ENCODE measurements at regions not wholly inside any gene's neighbourhood (a gene's known extent, or its start where the extent isn't known, plus 50 kb on each side); places are given as distances from the start of the nearest gene placed in this dataset.

DNA sequence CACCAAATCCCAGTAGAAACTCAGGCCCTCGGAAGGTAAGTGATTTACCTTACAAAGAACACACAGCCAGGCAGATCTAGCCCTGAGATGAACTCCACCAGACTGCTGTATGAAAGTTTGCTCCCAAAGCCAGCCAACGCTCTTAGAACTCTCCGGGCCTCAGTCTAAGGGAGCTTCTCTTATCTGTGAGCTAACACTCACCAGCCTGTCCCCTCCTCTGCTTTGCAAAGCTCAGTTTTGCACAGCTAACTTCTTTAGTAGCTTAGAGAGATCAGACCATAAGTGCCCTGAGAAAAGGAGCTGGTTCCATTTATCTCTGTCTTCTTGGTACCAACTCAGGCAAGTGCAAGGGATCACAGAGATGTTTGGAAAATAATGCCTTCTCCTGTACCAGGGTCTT, 195.8 kb upstream of the JUN start:
- DNase-seq, result no peak

DNA sequence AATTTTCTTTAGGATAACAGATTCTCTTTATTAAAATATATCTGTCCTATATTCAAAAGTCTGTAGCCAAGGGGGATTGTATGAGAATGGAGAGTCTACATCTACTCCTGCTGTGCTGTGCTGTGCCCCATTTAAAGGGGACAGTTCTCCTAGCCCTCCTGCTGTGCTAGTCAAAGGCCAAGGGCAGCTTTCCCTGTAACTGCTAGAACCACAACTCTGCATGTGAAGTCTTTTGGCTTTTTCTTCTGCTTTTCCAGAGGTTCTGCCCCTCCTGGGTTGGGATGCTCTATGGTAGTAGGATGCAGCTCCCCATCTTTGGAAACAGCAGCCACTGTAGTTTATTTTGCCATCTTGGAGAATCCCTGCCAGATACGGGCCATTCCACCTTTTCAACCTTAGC, 197.5 kb upstream of the JUN start:
- DNase-seq, result no peak

DNA sequence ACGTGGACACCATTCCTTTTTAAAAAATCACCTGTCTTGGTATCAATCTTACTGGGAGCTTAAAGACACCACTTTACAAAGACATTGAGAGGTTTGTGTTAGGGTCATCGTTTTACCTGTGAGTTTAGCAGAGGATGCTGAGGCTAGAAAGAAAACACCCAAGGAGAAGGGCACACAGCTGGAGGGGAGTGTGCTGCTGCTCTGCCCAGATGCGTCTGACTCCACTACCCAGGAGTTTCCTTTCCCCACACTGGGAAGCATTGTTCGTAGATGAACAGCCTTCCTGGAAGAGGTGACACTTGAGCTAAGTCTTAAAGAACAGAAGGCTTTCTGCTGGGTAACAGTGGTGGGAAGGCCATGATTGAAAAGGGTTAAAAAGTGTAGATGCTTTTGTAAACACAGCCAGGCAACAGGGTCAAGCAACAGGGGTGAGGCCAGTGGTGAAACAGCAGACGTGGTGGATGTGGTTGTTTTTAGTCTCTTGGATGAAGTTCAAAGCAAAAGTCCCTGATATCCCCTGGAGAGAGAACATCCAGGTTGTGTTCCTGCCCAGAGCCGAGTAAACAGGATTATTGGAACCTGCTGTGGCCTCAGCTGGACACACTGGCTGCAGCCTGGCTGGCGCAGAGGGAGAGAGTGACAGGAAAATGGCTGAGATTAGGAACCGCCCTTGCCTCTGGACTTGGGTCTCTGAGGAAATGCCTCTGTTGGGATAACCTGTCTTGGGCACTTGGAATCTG, 198.6 kb upstream of the JUN start:
- no peak for DNase-seq

DNA sequence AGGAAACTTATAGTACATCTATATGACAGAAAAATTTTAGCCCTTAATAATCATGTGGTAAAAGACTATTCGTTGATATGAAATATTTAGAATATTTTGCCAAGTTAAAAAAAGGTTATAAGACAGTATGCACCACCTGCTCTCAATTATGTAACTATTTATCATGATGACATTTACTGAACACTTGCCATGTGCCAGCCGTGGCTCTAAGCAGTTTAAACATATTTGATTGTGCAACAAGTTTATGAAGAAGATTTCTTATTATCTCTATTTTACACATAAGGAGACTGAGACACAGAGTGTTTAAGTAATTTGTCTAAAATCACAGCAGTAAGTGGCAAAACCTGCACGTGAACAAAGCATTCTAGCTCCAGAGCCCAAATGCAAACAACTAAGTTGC, 199.3 kb upstream of the JUN start:
- no peak for DNase-seq

DNA sequence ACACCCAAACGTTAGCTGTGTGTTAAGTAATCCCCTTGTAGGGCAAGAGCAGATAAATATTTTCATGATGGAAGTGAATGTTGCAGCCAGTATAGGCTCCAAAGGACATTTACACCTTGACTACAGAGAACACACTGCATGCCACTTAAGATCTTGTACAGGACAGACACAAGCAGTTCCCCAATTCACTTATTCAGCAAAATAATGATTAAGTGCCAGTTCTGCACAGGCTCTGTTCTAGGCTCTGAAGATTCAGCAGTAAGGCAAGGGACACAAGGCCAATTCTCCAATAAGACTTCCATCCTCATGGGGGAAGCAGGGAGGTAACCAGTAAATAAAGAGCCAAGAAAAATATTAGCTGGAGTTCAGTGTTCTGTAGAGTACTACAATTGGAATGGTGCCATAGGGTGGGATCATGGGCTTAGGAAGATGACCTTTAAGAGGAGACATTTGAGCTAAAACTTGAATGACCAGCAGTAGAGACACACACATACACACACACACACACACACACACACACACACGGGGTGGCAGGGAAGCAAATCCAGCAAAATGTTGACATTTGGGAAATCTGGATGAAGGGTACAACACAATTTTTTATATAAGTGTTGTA, 199.9 kb upstream of the JUN start:
- DNase-seq, result no peak

DNA sequence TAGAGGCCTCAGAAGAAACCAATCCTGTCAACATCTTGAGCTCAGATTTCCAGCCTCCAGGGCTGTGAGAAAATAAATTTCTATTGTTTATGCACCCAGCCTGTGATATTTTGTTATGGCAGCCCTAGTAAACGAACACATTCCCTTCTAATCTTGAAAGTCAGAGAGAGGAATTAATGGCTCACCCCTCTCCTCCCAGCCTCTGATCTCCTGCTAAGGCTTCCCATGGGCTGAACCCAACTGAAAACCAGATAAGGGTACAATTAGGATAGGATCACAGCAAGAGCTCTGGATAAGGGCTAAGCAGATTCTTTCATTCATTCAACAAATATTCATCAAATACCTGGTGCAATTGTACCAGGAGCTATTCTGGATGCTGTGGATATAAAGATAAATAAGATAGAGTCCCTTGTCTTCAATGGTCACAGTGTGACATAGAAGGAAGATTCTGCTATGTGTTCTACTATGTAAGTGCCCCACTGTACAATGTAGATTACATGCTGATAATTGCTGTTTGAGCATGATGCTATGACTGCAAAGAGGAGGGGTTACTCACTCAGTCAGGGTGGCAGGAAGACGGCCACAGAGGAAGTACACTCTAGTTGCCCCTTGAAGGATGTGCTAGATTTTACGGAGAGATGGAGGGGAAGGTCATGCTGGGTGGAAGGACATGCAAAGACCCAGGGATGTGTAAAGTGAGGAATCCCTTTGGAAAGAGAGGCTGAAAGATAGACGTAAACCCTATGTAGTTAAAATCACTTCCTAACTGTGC, 203.3 kb upstream of the JUN start:
- DNase-seq, result no peak

DNA sequence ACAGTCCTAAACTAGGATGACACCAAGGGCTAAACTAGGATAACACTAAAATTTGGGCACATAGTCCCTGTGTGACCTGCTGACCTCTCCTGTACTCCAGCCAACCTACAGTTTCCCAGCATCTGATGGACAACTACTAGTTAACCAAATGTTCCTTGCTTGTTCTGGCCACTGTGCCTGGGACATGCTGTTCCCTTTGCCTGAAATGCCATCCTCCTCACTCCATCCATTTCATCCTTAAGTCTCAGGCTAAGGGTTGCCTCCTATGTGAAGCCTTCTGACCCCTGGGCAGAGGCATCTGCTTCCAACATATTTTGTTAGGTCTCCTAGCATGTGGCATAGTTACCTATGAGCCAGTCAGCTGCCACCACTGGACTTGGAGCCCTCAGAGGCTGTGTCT, 204.9 kb upstream of the JUN start:
- no peak for DNase-seq

DNA sequence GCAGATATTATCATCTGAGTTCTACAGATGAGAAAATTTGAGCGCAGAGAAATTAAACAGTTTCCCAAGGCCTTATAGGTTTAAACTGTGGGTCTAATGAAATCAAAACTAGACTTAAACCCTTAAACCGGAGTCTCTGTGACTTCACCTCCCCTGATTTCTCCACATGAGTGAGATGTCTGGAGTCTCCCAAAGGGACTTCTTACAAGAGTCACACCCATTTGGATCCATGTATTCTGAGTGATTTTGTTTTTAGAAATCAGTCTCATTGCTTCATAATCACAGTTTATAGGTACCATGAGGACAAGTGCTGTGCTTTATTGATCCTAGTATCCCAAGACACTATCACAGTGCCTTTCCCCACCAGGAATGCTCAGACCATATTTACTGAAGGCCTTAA, 206.0 kb upstream of the JUN start:
- DNase-seq, result no peak

DNA sequence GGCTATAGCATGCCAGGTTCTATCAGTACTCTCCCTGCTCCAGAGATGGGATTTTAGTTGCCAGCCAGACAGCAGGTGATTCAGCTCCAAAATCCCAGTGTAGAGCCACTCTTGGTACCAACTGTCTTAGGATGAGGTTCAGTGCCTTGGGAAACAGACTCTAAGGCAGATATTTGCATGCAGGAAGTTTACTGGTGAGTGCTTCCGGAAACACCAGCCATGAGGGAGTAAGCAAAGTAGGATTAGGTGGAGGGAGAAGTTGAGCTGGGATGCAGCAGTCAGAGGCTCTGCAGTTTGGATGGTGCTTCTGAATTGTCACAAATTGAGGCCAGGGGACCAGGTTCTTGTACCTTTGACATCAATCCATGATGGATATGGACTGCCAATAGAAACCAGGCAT, 207.5 kb upstream of the JUN start:
- DNase-seq, result no peak

DNA sequence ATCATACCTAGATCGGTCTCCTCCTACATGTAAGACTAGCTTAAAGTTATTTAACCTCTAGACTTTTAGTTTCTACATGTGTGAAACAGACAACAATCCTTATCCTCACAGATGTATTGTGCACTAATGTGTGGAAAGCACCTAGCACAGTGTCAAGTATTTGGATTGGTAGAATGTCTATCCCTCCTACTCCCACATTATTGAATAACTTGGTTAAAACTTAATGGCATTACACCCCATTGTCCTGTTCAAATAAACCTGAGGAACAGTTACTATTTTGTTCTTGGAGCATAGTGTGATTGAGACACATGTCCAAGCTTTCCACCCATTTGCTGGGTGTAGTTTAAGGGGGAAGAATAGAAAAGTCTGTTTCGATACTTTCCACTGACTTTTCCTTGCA, 208.8 kb upstream of the JUN start:
- DNase-seq, result no peak

DNA sequence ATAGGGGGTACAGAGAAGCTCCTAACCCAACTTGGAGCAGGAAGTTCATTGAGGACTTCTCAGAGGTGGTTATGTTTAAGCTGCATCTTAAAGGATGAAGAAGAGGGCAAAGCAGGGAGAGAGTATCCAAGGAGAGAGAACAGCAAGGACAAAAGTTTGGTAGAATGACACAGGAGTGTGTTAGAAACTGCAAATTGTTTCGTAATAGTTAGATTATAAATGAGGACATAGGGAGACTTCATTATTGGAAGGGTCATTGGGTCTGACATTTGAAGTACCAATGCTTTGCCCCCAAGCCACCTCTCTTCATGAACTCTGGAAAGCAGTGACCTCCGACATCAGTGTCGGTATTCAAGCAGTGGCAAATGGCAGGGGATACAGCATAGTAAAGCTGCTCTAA, 209.6 kb upstream of the JUN start:
- DNase-seq, result no peak

DNA sequence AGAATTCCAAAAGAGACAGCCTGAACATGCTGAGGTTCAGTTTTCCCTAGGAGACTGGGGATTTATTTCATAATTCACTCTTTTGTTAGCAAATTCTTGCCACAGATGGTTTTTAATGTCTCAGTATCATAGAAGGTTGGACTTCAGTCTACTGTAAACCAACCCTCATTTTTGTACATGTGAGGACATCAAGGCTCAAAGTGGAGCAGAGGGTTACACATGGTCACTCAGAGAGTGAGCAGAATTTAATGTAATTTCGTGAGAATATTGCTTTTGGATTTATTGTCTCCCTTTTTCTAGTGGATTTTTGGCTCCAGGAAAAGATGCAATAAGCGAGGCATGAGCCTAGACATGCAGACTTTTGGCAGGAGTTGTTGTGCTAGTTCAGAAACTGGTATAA, 210.8 kb upstream of the JUN start:
- no peak for DNase-seq

DNA sequence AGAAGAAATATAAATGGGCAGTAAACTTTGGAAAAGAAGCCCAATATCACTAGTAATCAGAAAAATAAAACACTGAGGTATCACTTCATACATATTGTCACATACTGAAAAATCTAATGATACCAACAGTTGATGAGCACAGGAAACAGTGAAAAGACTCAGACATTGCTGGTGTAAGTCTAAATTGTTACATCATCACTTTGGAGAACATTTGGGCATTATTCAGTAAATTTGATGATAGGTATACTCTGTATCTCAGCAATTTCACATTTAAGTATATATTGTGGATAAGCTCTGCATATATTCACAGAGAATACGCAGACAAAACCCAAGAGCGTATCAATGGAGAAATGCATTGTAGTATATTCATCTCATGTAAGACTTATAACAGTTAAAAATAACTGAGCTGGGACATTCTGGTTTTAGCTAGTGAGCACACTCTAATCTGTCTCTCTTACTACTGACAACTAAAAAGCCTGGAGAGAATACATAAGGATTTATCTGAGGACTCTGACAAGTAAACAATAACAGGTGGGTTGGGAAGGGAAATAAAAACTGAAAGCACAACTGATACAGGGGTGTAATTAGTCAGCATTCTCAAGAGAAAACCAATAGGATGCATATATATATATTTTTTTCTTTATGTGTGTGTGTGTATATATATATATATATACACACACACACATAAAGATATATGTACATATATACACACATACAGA, 212.7 kb upstream of the JUN start:
- no peak for DNase-seq

DNA sequence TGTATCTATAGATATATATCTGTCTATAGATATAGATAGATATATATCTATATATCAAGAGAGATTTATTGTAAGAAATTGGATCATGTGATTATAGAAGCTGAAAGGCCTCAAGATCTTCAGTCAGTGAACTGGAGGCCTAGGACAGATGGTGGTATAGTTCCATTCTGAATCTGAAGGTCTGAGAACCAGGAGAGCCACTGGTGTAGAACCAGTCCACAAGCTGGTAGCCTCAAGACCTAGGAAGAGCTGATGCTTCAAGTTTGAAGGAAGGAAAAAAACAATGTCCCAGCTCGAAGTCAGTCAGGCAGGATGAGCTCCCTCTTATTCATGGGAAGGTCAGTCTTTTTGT, 213.2 kb upstream of the JUN start:
- DNase-seq, result no peak

DNA sequence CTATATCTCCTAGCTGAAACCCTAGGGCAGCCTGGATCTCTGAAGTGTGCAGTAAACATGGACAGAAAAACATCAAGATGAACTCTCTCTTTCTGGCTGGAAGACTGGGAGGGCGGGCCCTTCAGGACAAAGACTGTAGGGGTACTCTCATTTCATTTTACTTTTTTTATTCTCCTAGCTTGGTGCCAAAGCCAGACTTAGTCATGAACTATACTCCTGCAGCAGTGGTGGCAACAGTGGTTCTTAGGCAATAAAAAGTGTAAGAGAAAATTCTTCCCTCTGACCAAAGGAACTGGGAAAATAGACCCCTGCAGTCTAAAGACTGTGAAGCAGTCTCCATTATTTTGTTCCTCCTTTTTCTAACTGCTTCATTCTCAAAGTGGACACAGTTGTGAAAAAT, 213.8 kb upstream of the JUN start:
- no peak for DNase-seq

DNA sequence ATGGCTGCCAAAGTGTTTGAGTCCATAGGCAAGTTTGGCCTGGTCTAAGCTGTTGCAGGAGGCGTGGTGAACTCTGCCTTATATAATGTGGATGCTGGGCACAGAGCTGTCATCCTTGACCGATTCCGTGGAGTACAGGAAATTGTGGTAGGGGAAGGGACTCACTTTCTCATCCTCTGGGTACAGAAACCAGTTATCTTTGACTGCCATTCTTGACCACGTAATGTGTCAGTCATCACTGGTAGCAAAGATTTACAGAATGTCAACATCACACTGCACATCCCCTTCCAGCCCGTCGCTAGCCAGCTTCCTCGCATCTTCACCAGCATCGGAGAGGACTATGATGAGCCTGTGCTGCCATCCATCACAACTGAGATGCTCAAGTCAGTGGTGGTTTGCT, 215.8 kb upstream of the JUN start:
- no peak for DNase-seq

DNA sequence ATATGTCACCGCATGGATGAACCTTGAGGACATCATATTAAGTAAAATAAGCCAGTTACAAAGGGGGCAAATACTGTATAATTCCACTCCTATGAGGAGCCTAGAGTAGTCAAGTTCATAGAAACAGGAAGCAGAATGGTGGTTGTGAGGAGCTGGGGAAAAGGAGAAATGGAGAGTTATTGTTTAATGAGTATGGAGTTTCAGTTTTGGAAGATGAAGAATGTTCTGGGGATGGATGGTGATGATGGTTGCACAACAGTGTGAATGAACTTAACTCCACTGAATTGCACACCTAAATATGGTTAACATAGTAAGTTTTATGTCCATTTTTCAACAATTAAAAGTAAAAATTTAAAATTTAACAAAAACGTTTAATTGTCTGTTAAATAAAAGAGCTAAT, 220.9 kb upstream of the JUN start:
- no peak for DNase-seq

DNA sequence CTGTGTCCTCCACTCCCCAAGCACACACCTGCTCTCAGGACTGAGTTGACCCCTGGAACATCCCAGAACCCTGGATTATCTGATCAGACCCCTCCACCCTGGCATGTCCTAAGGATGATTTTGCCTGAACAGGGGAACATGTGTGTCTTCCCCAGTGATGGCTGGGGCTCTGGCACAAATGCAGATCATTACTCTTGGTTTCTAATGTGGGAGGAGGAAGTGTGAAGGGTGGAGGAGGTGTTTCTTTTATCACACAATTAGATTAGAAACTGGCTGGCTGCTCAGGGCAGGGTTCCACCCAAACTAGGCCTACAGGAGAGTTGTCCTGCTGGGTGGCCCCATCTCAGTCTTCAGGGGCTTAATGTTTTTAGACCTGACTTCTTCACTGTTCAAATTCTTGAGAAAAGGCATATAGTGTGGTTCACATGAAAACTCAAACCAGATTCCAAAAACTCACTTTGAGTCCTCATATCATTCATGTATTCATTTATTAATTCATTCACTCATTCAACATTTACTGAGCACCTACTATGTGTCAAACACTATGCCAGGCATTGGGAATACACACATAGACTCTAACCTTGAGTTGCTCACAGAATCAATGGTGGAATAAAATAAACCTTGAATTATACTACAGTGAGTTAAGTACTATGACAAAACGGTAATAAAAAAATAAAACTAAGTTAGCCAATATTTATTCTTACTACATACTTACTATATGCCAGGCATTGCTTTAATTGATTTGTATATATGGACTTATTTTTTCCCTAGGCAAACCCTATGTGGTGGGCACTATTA, 221.8 kb upstream of the JUN start:
- no peak for DNase-seq

DNA sequence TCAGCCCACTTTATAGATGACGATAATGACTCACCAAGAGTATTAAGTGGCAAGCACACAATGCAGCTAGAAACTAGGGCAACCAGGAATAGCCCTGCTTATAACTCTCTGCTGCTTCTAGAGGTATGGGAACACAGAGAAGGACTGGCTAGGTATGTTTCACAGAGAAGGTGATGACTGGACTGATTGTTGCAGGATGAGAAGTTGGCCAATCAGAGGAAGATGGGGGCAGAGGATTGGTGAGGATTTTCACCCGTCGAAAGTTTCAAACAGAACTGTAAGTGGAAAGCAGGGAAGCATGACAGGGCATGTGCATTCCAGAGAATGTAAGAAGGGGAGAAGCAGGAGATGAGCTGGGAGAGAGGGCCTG, 222.4 kb upstream of the JUN start:
- DNase-seq, result no peak

DNA sequence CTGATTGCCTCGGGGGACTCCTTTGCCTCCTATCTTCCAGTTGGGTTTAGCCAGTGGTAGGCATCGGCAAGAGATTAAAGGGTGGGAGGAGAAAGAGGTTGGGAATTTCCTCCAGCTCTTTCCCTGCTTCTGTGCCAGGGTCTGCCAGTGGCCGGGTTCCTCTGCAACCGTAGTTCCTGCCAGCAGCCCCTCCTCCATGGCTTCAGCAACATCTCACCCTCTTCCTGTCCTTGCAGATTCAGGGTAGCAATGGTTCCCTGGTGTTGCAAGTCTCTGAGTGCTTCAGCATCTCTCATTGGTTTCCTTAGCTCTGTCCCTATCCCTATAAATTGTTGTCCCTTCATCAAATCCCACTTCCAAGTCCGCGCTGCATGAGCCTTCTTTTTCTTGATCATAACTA, 223.1 kb upstream of the JUN start:
- no peak for DNase-seq

DNA sequence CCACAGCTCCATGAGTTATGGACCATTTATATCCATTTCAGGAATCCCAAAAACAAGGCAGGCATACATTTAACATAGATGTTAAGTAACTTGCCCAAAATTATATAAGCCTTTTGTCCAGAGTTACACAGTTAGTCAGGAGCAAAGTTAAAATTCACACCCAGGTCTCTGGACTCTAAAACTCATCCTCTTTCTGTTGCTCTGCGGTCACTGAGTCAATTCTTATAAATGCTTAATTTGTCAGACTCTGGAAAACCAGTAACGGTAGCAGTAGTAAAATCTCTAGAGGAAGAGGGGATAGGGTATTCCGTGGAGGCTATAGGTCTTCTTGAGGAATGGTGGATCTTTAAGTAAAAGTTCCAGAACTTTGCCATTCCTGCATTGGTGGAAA, 223.6 kb upstream of the JUN start:
- DNase-seq, result no peak

DNA sequence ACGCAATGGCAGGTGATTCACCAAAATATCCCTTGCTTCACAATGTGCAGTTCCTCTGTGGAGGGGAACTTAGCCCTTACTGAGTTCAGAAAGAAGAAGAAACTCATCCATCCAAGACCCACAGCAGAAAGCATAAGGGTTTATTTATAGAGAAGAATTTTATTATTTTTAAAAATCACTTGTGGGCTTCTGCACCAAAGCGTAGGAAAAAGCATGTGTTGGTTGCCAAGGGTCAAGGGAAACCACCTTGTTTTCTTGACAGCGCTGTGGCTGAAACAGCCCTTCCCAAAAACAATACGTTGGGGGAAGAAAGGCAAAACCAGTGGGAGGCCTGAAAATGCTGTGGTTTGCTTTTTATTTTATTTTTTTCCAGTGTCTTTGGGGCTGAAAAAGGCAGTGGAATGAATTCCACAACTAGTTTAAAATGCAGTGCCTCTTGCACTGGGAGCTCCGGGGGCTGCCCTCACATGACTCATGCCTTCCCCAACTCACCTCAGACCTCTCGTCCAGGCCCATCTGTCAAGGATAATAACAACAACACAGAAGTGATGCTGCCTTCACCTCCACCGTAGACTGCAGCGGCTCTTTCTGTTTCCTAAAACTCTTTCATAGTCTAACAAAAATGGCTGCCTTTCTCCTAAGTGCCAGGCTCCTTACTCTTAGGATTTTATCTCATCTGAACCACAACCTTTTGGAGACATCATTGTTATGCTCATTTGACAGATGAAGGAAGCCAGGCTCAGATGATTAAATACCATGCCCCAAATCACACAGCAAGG, 224.2 kb upstream of the JUN start:
- no peak for DNase-seq

Measured in cortex of kidney (tissue), 1 donor.